CD14-positive monocyte (primary cell): ENCODE measurements at regions not wholly inside any gene's neighbourhood (a gene's known extent, or its start where the extent isn't known, plus 50 kb on each side); places are given as distances from the start of the nearest gene placed in this dataset.

Experiments
- DNase-seq, 3 donors: peaks; one replicate each; pipeline ENCODE4 v3.0.0-alpha.2; 2011 to 2022
- H2AFZ ChIP-seq: 2 replicates; pipeline ENCODE4 v1.6.0; 2012; ENCODE audit warnings: mild to moderate bottlenecking, low read depth, low read length, inconsistent platforms; ENCODE audit not compliant: insufficient read depth, poor library complexity, severe bottlenecking
- H3K27ac ChIP-seq, 2 donors: 1 replicate in 1 of 2; 2 replicates in 1 of 2; pipeline ENCODE4 v1.5.1; 2012 to 2013; ENCODE audit warnings: low read length in 2 of 2, control low read depth in 1 of 2, inconsistent platforms in 1 of 2, low read depth in 1 of 2, mild to moderate bottlenecking in 1 of 2
- H3K27me3 ChIP-seq, 2 donors: one replicate each; pipeline versions ENCODE4 v1.6.0 to v1.6.1; 2011 to 2013; ENCODE audit warnings: low read length in 2 of 2; ENCODE audit not compliant: control insufficient read depth in 2 of 2, insufficient read depth in 2 of 2
- H3K36me3 ChIP-seq, 2 donors: replicated peaks in 1 of 2; 1 replicate in 1 of 2; 2 replicates in 1 of 2; pipeline versions ENCODE4 v1.5.1 to v1.6.1; 2012 to 2013; ENCODE audit warnings: low read length in 2 of 2, control low read depth in 1 of 2, inconsistent platforms in 1 of 2, mild to moderate bottlenecking in 1 of 2; ENCODE audit not compliant: insufficient read depth in 2 of 2, control insufficient read depth in 1 of 2
- H3K4me1 ChIP-seq, 2 donors: 1 replicate in 1 of 2; 2 replicates in 1 of 2; pipeline versions ENCODE4 v1.5.1 to v1.6.1; 2012 to 2013; ENCODE audit warnings: low read length in 2 of 2, control low read depth in 1 of 2, inconsistent platforms in 1 of 2, mild to moderate bottlenecking in 1 of 2, moderate library complexity in 1 of 2; ENCODE audit not compliant: insufficient read depth in 2 of 2, control insufficient read depth in 1 of 2
- H3K4me2 ChIP-seq: replicated peaks from 2 replicates; pipeline ENCODE3; 2012; ENCODE audit warnings: low read length, moderate library complexity, mild to moderate bottlenecking; ENCODE audit not compliant: poor library complexity, severe bottlenecking; ENCODE audit errors: extremely low read depth
- H3K4me3 ChIP-seq, 3 experiments: fragments of 200-600 bp in 1 of 3; sonication (generic) in 1 of 3; replicated peaks in 1 of 3; 1 replicate in 2 of 3; 2 replicates in 1 of 3; pipeline ENCODE4 v1.5.1; 2011 to 2013; ENCODE audit warnings: low read length in 3 of 3, mild to moderate bottlenecking in 3 of 3, control low read depth in 2 of 3, low read depth in 2 of 3, inconsistent platforms in 1 of 3, moderate library complexity in 1 of 3
- H3K79me2 ChIP-seq: 2 replicates; pipeline ENCODE4 v1.6.0; 2012; ENCODE audit warnings: mild to moderate bottlenecking, control low read depth, inconsistent platforms, low read length, moderate library complexity; ENCODE audit not compliant: insufficient read depth
- H3K9ac ChIP-seq: 2 replicates; pipeline ENCODE4 v1.6.0; 2017; ENCODE audit warnings: low read length, mild to moderate bottlenecking; ENCODE audit not compliant: insufficient read depth, poor library complexity, severe bottlenecking
- H3K9me3 ChIP-seq, 2 donors: replicated peaks in 1 of 2; 1 replicate in 1 of 2; 2 replicates in 1 of 2; pipeline versions ENCODE4 v1.5.1 to v1.6.1; 2012 to 2013; ENCODE audit warnings: low read length in 2 of 2, control low read depth in 1 of 2; ENCODE audit not compliant: control insufficient read depth in 1 of 2, insufficient read depth in 1 of 2
- H4K20me1 ChIP-seq: 2 replicates; pipeline ENCODE4 v1.6.0; 2012; ENCODE audit warnings: mild to moderate bottlenecking, low read length, control low read depth, moderate library complexity; ENCODE audit not compliant: insufficient read depth
- H3K27ac Mint-ChIP-seq, 7 donors: one replicate each; pipeline ENCODE4 v1.8.0; 2020; ENCODE audit warnings: mild to moderate bottlenecking in 7 of 7, mixed read lengths in 7 of 7, moderate library complexity in 6 of 7, inconsistent platforms in 2 of 7
- H3K27me3 Mint-ChIP-seq, 3 donors: one replicate each; pipeline ENCODE4 v1.8.0; 2021 to 2022; ENCODE audit warnings: low read depth in 3 of 3, mild to moderate bottlenecking in 3 of 3, mixed read lengths in 3 of 3, moderate library complexity in 3 of 3, inconsistent platforms in 1 of 3
- H3K36me3 Mint-ChIP-seq, 2 donors: one replicate each; pipeline ENCODE4 v1.8.0; 2020; ENCODE audit warnings: mixed read lengths in 2 of 2, inconsistent platforms in 1 of 2, mild to moderate bottlenecking in 1 of 2
- H3K4me1 Mint-ChIP-seq: one replicate; pipeline ENCODE4 v1.8.0; 2020; ENCODE audit warnings: mild to moderate bottlenecking, mixed read lengths
- H3K4me3 Mint-ChIP-seq, 2 donors: one replicate each; pipeline ENCODE4 v1.8.0; 2020; ENCODE audit warnings: mild to moderate bottlenecking in 2 of 2, mixed read lengths in 2 of 2, moderate library complexity in 1 of 2
- H3K9me3 Mint-ChIP-seq, 7 donors: one replicate each; pipeline ENCODE4 v1.8.0; 2020 to 2022; ENCODE audit warnings: mixed read lengths in 7 of 7, mild to moderate bottlenecking in 6 of 7, moderate library complexity in 6 of 7, inconsistent platforms in 2 of 7
- CTCF ChIP-seq: fragments of 200-600 bp; IDR thresholded peaks from one replicate; pipeline ENCODE4 v1.8.0; 2022; ENCODE audit warnings: antibody characterized with exemption, mild to moderate bottlenecking
- whole genome bisulfite sequencing: methylation state at CpG from one replicate; pipeline ENCODE4 v1.1.5; 2013; ENCODE audit warnings: missing lambda C conversion rate; ENCODE audit not compliant: insufficient coverage; 5-methylcytosine and 5-hydroxymethylcytosine counted together
- intact Hi-C, 2 donors: fragments of 100-400 bp; cut with micrococcal nuclease; formaldehyde crosslinking; loops; one replicate each; pipeline versions ENCODE4 v1.15.0 to v1.15.1; 2023

- Histone ChIP-seq H3K27me3 (no peaks in the 10 kb centered on the region), H4K20me1 (no peaks in the 10 kb centered on the region), H3K36me3 (no peaks in the 10 kb centered on the region), H3K9me3 (peaks cover 4 to 19% of the 10 kb centered on the region in 2 donors), H2AFZ (no peak overlapping the region), H3K27ac (no peak overlapping the region), H3K4me2 (no peak overlapping the region), H3K79me2 (no peaks in the 10 kb centered on the region), H3K4me1 (no peaks in the 10 kb centered on the region), H3K9ac (no peak overlapping the region), H3K4me3 (no peak overlapping the region)
- Mint-ChIP-seq H3K36me3 (no peaks in the 10 kb centered on the region), H3K4me3 (no peak overlapping the region), H3K27me3 (peaks cover 0 to 3% (median 1%) of the 10 kb centered on the region in 3 donors), H3K27ac (no peak overlapping the region), H3K9me3 (peaks cover 0 to 23% (median 6%) of the 10 kb centered on the region in 7 donors), H3K4me1 (no peaks in the 10 kb centered on the region)
- TF ChIP-seq CTCF, result no peak
- DNase-seq, result no peak
- intact Hi-C loops, result no loop called here
- WGBS, result 86% methylated on average over 4 of the region's 5 CpGs
Measured at GRCh38 chr20:60950561-60950960, 301.5 kb upstream of the CDH4 start.

DNA sequence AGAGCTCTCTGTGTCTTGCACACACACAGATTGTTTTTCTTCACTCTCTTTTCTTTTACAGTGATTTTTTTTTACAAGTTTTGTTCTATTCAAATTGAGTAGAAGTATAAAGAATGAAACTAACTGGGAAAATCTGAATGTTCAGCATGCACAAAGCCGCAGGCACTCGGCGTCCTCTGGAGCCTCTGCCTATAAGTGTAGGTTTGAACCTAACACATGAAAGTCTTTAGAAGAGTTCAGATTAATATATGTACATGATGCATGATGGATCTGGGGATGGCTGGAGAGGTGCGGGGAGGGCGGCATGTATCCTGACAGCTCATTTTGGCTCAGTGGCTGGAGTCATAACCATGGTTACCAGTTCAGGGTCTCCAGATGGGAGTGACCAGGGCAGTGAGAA, 301.1 kb upstream of the CDH4 start:
- Mint-ChIP-seq H3K4me3 (no peak overlapping the region), H3K36me3 (no peaks in the 10 kb centered on the region), H3K27ac (no peak overlapping the region), H3K4me1 (no peaks in the 10 kb centered on the region), H3K9me3 (peaks cover 0 to 22% (median 6%) of the 10 kb centered on the region in 7 donors), H3K27me3 (peaks cover 0 to 3% (median 1%) of the 10 kb centered on the region in 3 donors)
- no peaks in the 10 kb centered on the region for H3K4me1 ChIP-seq
- DNase-seq, result no peak
- no peak overlapping the region for H2AFZ ChIP-seq
- no peak for TF ChIP-seq CTCF
- H3K27me3 ChIP-seq, result no peaks in the 10 kb centered on the region
- H3K4me2 ChIP-seq, result no peak overlapping the region
- no peak overlapping the region for H3K9ac ChIP-seq
- no peak overlapping the region for H3K27ac ChIP-seq
- no peaks in the 10 kb centered on the region for H3K36me3 ChIP-seq
- no peaks in the 10 kb centered on the region for H3K79me2 ChIP-seq
- H3K4me3 ChIP-seq, result no peak overlapping the region
- H3K9me3 ChIP-seq, result peaks cover 4 to 19% of the 10 kb centered on the region in 2 donors
- intact Hi-C loops, result no loop called here
- H4K20me1 ChIP-seq, result no peaks in the 10 kb centered on the region
- WGBS, result 89% methylated on average over 5 of the region's 5 CpGs
